HG03135 (cell line): ENCODE measurements at regions not wholly inside any gene's neighbourhood (a gene's known extent, or its start where the extent isn't known, plus 50 kb on each side); places are given as distances from the start of the nearest gene placed in this dataset.

Source experiments
- ATAC-seq: cut with Tn5 transposase; IDR thresholded peaks from one replicate; pipeline ENCODE4 v1.9.1; 2021; ENCODE audit warnings: mild to moderate bottlenecking, moderate library complexity; ENCODE audit not compliant: unreplicated experiment

DNA sequence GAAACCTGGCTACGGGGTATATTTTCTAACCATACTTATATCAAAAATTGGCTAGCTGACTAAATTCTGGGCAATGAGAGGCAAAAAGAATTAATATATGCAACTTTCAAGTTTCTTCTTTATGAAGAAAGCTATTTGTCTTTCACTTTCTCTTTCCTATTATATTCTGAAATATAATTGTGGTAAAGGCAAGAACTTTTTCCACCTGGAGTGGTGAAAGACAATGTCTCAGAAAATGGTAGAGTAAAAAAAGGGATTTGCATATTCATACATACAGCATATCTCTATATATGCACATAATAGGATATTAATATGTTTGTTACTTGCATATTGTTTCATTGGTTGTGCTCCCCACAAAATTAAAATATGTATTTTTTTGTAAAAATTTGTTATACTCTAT lies 793.8 kb downstream of the PLA2G4A start:
- no peak for ATAC-seq

- ATAC-seq = no peak
Measured at GRCh38 chr1:187624812-187625545, 796.2 kb downstream of the PLA2G4A start.

GRCh38 chr1:187626056-187626455 lies 797.3 kb downstream of the PLA2G4A start:
- no peak for ATAC-seq

DNA sequence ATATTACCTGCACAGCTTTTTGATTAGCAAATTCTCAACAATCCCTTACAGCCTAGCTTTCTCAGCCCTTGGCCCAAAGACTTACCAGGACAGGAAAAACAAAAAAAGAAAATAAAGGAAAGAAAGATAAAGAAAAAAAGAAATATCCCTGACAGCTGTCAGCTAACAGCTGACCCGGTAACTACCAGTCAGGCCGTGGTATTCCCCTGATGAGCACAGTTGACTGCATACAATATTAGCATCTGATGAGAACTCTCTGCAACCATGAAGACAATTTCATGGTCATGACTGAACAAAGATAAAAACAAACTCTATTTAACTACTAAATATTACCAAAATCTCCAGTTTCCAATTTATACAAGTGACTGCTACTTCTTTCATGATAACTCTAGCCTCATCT lies 798.8 kb downstream of the PLA2G4A start:
- ATAC-seq = no peak

- ATAC-seq = no peak
Measured at GRCh38 chr1:187629075-187629474, 800.3 kb downstream of the PLA2G4A start.

- no peak for ATAC-seq
Measured at GRCh38 chr1:187630653-187631380, 802.1 kb downstream of the PLA2G4A start.

GRCh38 chr1:187631381-187631675 lies 802.6 kb downstream of the PLA2G4A start:
- no peak for ATAC-seq

DNA sequence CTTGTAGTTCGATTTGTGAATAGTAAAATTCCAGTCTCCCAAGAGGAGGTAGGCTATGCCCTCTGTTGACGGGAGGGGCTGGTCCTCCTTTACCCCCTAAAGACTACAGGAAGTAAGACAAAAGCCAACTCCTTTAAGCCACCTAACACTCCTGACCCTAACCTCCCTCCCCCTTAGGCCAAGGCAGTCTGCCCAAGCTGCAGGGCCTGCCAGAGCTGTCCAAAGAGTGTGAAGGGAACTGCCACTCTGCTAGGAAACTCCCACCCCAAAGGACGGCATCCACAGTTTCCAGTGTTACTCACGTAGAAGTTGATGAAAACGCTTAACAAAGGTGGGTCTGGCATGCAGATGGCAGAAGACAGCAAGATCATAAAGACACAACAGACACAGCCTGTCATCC lies 803.2 kb downstream of the PLA2G4A start:
- ATAC-seq = no peak

DNA sequence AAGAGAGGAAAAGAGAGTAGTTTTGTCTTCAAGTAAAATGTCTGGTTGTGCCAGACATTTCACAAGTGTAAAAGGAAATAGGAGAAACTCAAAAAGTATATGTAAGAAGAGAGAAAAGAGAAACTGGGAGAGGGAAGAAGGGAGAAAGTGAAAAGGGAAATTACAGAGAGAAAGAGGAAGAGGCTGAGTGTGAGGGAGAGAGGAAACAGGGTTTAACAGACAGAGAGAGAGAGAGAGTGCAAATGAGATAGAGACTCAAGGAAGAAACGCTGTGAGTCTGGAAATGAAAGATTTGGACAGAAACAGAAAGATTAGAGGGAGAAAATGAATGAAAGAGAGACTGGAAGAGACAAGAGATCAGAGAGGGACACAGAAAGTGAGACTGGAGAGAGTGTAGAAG lies 806.2 kb downstream of the PLA2G4A start:
- ATAC-seq = no peak

GRCh38 chr1:187638733-187639434 lies 810.1 kb downstream of the PLA2G4A start:
- no peak for ATAC-seq

- no peak for ATAC-seq
Measured at GRCh38 chr1:187641015-187641414, 812.3 kb downstream of the PLA2G4A start.

- ATAC-seq = no peak
Measured at GRCh38 chr1:187641463-187641862, 812.7 kb downstream of the PLA2G4A start.

GRCh38 chr1:187641907-187642306 lies 813.2 kb downstream of the PLA2G4A start:
- ATAC-seq = no peak

GRCh38 chr1:187645651-187646050 lies 816.9 kb downstream of the PLA2G4A start:
- no peak for ATAC-seq

DNA sequence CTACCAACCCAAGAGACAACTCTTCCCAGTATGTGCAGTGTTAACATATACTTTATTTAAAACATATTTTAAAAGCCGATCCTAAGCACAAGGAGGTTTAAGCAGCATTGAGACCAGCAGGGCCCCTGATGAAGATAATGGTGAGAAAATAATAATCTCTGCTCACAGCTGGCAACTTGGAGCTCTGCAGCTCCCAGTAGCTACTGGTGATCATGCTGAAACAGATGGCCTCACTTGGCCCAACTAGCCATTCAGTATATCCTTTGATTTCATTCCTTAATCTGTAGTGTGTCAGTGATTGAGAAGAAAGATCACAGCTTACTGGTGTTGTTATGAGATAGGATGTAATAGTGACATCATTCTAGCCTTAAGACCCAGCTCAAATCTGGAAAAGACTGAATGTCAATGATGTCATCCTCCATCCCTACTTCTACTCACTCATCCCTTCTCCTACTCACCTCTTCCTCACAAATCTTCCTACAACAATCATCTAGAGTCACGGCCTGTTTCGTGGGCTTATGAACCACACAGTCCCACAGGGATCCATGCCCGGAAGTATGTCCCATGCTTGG lies 817.9 kb downstream of the PLA2G4A start:
- no peak for ATAC-seq

- ATAC-seq = no peak
Measured at GRCh38 chr1:187648091-187648490, 819.3 kb downstream of the PLA2G4A start.

DNA sequence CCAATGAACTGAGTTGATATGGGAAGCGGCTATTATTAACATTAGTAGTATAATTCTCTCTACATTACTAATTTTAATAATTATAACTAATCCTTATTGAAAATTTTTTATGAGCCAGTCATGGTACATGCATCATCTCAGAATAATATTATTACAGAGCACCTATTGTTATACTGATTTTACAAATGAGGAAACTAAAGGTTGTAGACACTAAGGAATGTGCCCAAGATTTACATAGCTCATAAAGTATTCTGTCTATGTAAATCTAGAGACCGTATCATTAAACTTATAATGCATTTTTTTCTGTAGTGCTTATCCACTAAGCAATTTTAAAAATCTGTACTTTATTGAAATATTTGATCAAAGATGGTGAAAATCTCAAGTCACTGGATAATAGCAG lies 825.9 kb downstream of the PLA2G4A start:
- no peak for ATAC-seq

- no peak for ATAC-seq
Measured at GRCh38 chr1:187655104-187655503, 826.4 kb downstream of the PLA2G4A start.

DNA sequence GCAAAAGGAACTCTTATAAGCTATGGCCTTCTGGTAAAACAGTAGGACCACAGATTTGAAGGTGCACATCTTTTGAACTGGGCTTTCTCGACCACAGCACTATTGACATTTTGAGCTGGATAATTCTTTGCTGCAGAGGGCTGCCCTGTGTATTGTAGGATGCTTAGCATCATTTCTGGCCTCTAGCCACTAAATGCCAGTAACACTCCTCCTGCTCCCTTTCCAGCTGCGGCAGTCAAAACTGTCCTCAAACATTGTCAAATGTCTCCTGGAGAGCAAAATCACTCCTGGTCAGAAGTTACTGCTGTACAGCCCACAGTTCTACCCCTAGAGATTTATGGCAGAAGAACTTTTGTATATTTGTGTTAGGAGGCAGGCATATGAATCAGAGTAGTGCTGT lies 836.7 kb downstream of the PLA2G4A start:
- no peak for ATAC-seq

- no peak for ATAC-seq
Measured at GRCh38 chr1:187680823-187681222, 852.1 kb downstream of the PLA2G4A start.

DNA sequence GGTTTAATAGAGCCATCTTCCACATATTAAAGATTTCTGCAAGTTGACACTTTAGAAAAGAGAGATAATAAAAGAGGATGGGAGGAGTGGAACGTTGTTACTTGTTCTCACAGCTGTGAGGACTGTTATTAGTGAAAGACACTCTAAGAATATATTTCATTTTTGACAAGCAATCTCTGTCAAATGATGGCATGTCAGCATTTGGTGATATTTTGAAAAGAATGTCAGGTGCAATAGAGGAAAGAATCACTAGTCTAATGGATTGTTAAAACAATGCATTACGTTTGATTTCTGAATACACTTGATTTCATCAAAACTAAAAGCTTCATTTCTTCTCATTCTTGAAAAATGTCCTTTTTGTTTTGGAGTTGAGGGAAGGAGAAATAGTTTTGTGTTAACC lies 853.4 kb downstream of the PLA2G4A start:
- ATAC-seq = no peak

DNA sequence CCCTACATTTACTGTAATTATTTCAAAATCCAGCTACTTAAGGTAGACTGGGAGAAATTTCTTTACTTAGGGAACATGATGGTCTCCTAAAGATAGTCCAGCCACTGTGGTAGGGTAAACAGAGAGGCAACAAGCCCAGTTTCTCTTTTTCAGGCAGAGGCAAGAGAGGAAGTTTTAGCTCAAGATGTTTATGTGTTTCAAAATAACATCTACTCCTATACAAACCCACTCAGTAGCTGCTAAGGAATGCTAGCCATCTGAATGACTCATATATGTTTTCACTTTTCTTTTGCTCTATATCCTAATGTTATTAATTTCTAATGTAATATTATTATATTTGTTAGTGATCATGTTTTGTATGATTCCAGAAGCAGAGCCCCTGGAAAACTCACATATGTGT lies 856.6 kb downstream of the PLA2G4A start:
- ATAC-seq = no peak
